Tibial nerve (tissue), 4 donors: ENCODE measurements at regions not wholly inside any gene's neighbourhood (a gene's known extent, or its start where the extent isn't known, plus 50 kb on each side); places are given as distances from the start of the nearest gene placed in this dataset.

ENCODE experiments used
- DNase-seq, 2 donors: peaks; one replicate each; pipeline ENCODE4 v3.0.0-alpha.2; 2019; ENCODE audit warnings: low spot score in 2 of 2
- H3K27ac ChIP-seq, 4 donors: fragments of 200-600 bp; sonication (generic) in 3 of 4; one replicate each; pipeline ENCODE4 v1.5.1; 2017 to 2019; ENCODE audit warnings: mild to moderate bottlenecking in 1 of 4
- H3K27me3 ChIP-seq, 2 donors: fragments of 200-600 bp; sonication (generic) in 1 of 2; one replicate each; pipeline versions ENCODE4 v1.5.1 to v1.6.0; 2017 to 2019
- H3K36me3 ChIP-seq, 3 donors: fragments of 200-600 bp; sonication (generic); one replicate each; pipeline ENCODE4 v1.5.1; 2018 to 2019
- H3K4me1 ChIP-seq, 4 donors: fragments of 200-600 bp; sonication (generic) in 3 of 4; one replicate each; pipeline ENCODE4 v1.5.1; 2017 to 2019
- H3K4me3 ChIP-seq, 4 donors: fragments of 200-600 bp; sonication (generic) in 3 of 4; one replicate each; pipeline ENCODE4 v1.5.1; 2017 to 2019; ENCODE audit warnings: mild to moderate bottlenecking in 1 of 4, moderate library complexity in 1 of 4
- H3K9me3 ChIP-seq, 4 donors: fragments of 200-600 bp; sonication (generic) in 3 of 4; one replicate each; pipeline ENCODE4 v1.5.1; 2017 to 2019
- EP300 ChIP-seq, 2 donors: sonication (generic); formaldehyde crosslinking; IDR thresholded peaks; one replicate each; pipeline ENCODE4 v1.6.1; 2017; ENCODE audit warnings: antibody characterized with exemption in 2 of 2, mild to moderate bottlenecking in 1 of 2
- POLR2A ChIP-seq, 2 donors: fragments of 450-650 bp; IDR thresholded peaks; one replicate each; pipeline ENCODE4 v1.6.1; 2017; ENCODE audit warnings: antibody characterized with exemption in 2 of 2, mild to moderate bottlenecking in 2 of 2, moderate library complexity in 2 of 2
- WGBS, 2 donors: methylation state at CpG; one replicate each; pipeline ENCODE4 v1.1.5; 2018; 5-methylcytosine and 5-hydroxymethylcytosine counted together
- TF ChIP-seq, protein P1 (sequence below), 5 experiments: fragments of 200-600 bp in 3 of 5; fragments of 450-650 bp in 2 of 5; sonication (generic) in 3 of 5; IDR thresholded peaks; one replicate each; pipeline ENCODE4 v1.5.1; 2016 to 2019; ENCODE audit warnings: antibody characterized with exemption in 5 of 5, mild to moderate bottlenecking in 3 of 5, moderate library complexity in 2 of 5

DNA sequence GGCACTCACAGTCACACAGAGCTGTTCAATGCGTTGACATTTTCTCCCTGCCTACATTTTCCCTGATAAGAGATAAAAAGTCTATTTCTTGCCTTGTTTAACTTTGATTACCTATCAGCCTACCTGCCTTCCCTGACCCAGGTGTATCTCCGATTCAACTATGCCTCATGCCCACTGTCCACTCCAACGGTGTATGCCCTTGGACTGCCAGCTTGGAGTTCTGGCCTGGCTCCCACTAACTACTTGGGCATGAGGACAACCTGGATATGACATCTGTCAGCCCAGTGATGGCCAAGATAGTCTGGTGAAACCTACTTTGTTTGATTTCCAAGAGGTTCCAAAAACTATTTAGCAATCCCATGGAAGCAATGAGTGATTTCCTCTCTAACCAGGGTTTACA lies 93.0 kb upstream of the PELI2 start:
- H3K27ac ChIP-seq: peak overlapping the region in 2 of 4 donors; percentile 3 to 22
- H3K9me3 ChIP-seq: no peaks in the 10 kb centered on the region
- TF ChIP-seq EP300 (IDR thresholded peaks at IDR 0.05) (no peak), POLR2A (IDR thresholded peaks at IDR 0.05) (no peak)
- TF ChIP-seq, protein P1, sequence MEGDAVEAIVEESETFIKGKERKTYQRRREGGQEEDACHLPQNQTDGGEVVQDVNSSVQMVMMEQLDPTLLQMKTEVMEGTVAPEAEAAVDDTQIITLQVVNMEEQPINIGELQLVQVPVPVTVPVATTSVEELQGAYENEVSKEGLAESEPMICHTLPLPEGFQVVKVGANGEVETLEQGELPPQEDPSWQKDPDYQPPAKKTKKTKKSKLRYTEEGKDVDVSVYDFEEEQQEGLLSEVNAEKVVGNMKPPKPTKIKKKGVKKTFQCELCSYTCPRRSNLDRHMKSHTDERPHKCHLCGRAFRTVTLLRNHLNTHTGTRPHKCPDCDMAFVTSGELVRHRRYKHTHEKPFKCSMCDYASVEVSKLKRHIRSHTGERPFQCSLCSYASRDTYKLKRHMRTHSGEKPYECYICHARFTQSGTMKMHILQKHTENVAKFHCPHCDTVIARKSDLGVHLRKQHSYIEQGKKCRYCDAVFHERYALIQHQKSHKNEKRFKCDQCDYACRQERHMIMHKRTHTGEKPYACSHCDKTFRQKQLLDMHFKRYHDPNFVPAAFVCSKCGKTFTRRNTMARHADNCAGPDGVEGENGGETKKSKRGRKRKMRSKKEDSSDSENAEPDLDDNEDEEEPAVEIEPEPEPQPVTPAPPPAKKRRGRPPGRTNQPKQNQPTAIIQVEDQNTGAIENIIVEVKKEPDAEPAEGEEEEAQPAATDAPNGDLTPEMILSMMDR (IDR thresholded peaks at IDR 0.05): no peak
- H3K36me3 ChIP-seq: no peaks in the 10 kb centered on the region
- no peak overlapping the region for H3K4me3 ChIP-seq
- peaks cover 0 to 32% (median 0%) of the 10 kb centered on the region in 4 donors for H3K4me1 ChIP-seq
- H3K27me3 ChIP-seq: no peaks in the 10 kb centered on the region
- 86 to 93% methylated on average over 3 of the region's 3 CpGs for WGBS, 2 donors
- DNase-seq: no peak

DNA sequence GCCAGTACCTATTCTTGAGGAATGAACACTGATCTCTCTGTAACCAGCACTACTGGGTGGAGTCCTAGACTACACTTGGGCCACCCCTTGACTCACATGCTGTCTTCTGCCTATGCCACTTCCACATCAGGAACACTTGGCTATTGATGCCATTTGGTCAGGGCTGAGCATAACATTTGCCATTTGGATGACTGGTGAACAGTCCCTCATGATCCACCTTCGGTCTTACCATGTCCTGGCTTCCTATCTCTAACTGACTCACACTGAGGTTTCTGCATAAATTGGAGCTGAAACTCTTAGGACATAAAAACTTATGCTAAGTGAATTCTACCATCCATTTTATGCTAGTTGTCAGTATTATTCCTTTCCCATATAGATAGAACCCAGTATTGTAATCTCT lies 91.7 kb upstream of the PELI2 start:
- Histone ChIP-seq H3K27me3 (no peaks in the 10 kb centered on the region), H3K9me3 (no peaks in the 10 kb centered on the region), H3K27ac (no peak overlapping the region), H3K36me3 (no peaks in the 10 kb centered on the region), H3K4me3 (no peak overlapping the region), H3K4me1 (peaks cover 0 to 32% (median 0%) of the 10 kb centered on the region in 4 donors)
- 54 to 88% methylated on average over 1 of the region's 1 CpG for WGBS, 2 donors
- no peak for TF ChIP-seq POLR2A (IDR thresholded peaks at IDR 0.05)
- TF ChIP-seq, protein P1 (IDR thresholded peaks at IDR 0.05): no peak
- TF ChIP-seq EP300 (IDR thresholded peaks at IDR 0.05): no peak
- no peak for DNase-seq

DNA sequence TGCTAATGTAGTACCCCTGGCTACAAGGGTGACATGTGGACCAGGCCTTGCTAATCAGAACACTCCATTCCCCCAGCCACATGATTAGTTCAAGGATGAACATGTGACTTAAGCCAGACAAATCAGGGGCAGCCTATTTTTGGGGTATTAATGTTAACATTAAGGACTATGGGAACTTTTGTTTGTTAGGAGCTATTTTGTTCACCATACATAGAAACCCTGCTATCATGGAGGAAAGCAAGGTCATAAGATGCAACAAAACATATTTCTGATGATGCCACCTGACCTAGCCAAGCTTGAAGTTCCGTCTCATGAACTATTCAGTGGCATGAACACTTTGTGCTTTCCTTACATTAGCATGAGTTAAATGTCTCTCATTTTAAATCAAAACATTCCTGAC lies 90.8 kb upstream of the PELI2 start:
- Histone ChIP-seq H3K27me3 (no peaks in the 10 kb centered on the region), H3K36me3 (no peaks in the 10 kb centered on the region), H3K4me1 (peaks cover 0 to 32% (median 0%) of the 10 kb centered on the region in 4 donors), H3K4me3 (no peak overlapping the region), H3K9me3 (no peaks in the 10 kb centered on the region), H3K27ac (peak overlapping the region in 3 of 4 donors; percentile 4 to 75 (median 60))
- TF ChIP-seq EP300 (IDR thresholded peaks at IDR 0.05) (no peak), POLR2A (IDR thresholded peaks at IDR 0.05) (no peak)
- TF ChIP-seq, protein P1 (IDR thresholded peaks at IDR 0.05): no peak
- 49 to 59% methylated on average over 1 of the region's 1 CpG for WGBS, 2 donors
- DNase-seq: no peak

DNA sequence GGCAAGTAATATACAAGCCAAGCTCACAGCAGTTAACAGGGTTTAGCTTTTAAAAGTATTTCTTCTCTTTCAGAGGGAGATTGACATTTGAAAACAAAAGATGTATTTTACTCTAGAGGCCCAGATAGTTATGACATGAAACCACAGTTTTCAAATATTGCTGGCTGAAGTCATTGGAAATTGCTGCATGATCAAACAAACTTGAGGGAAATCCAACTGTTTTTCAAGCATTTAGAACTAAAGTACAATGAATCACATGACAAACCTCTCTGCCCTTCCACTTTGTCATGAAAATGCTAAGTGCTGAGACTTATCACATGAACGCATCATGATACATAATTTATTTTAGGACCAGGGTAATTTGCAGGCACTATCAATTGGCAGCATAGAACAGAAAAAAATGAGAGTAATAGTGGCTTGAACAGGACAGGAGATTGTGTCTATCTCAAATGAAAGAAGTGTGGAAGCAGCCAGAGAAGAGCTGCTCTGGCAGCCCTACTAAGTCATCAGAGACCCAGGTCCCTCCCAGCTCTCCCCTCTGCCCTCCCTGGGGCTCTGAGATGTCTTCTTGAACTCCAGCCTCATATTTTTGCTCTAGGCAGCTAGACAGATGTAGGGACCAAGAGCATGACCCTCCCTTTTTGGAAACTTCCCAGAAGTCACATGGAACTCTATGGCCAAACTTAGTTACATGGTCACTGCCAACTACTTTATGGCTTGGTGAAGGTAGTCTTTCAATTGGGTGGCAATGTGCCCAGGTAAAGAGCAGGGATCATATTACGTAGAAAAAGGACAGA lies 90.1 kb upstream of the PELI2 start:
- Histone ChIP-seq H3K4me3 (no peak overlapping the region), H3K27ac (peak overlapping the region in 3 of 4 donors; percentile 4 to 75 (median 60)), H3K9me3 (no peaks in the 10 kb centered on the region), H3K27me3 (no peaks in the 10 kb centered on the region), H3K36me3 (no peaks in the 10 kb centered on the region), H3K4me1 (peaks cover 0 to 31% (median 0%) of the 10 kb centered on the region in 4 donors)
- 28 to 41% methylated on average over 2 of the region's 2 CpGs for WGBS, 2 donors
- DNase-seq: no peak
- TF ChIP-seq EP300 (IDR thresholded peaks at IDR 0.05) (no peak), POLR2A (IDR thresholded peaks at IDR 0.05) (no peak)
- TF ChIP-seq, protein P1 (IDR thresholded peaks at IDR 0.05): no peak

DNA sequence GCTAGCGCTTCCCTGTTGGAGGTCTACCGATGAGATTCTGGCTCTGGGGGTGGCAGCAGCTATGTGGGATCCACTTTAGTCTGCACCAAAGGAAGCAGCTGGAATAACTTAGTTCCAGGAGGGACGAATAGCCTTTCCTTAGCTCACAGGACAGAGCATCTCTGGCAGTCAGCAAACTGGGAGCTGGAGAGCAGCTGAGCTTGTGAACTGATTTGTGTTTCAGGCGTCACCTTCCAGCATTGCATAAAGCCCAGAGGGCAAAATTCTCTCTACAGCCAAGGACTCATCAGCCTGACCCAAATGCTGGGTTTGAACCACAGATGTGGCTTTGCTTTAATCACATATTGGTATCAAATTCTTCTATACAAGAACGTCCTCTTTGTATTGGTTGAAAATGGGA lies 81.9 kb upstream of the PELI2 start:
- TF ChIP-seq POLR2A (IDR thresholded peaks at IDR 0.05): no peak
- no peak for TF ChIP-seq EP300 (IDR thresholded peaks at IDR 0.05)
- TF ChIP-seq, protein P1 (IDR thresholded peaks at IDR 0.05): no peak
- H3K36me3 ChIP-seq: no peaks in the 10 kb centered on the region
- no peak overlapping the region for H3K4me3 ChIP-seq
- H3K27ac ChIP-seq: no peak overlapping the region
- no peaks in the 10 kb centered on the region for H3K9me3 ChIP-seq
- DNase-seq: no peak
- WGBS, 2 donors: 73 to 79% methylated on average over 5 of the region's 5 CpGs
- no peaks in the 10 kb centered on the region for H3K4me1 ChIP-seq
- H3K27me3 ChIP-seq: no peaks in the 10 kb centered on the region
